DND-41 (cell line): ENCODE measurements at regions not wholly inside any gene's neighbourhood (a gene's known extent, or its start where the extent isn't known, plus 50 kb on each side); places are given as distances from the start of the nearest gene placed in this dataset.

Source experiments
- ATAC-seq: fragments of 200-7000 bp; cut with Tn5 transposase; 3 replicates; pipeline ENCODE4 v1.9.1; 2021; ENCODE audit warnings: low read depth; ENCODE audit not compliant: insufficient read depth
- DNase-seq: peaks from one replicate; pipeline ENCODE4 v3.0.0-alpha.2; 2020
- H2AFZ ChIP-seq: 2 replicates; pipeline ENCODE4 v1.6.0; 2012; ENCODE audit warnings: low read depth, low read length
- H3K27ac ChIP-seq: 2 replicates; pipeline ENCODE4 v1.5.1; 2012; ENCODE audit warnings: low read length, inconsistent platforms
- H3K27me3 ChIP-seq: fragments of 200-600 bp; sonication (generic); 2 replicates; pipeline ENCODE4 v1.6.0; 2012; ENCODE audit warnings: low read length, mild to moderate bottlenecking, inconsistent platforms; ENCODE audit not compliant: insufficient read depth, poor library complexity
- H3K36me3 ChIP-seq: 2 replicates; pipeline ENCODE4 v1.5.1; 2012; ENCODE audit warnings: low read length, inconsistent platforms; ENCODE audit not compliant: insufficient read depth
- H3K4me1 ChIP-seq: 2 replicates; pipeline ENCODE4 v1.5.1; 2012; ENCODE audit warnings: mild to moderate bottlenecking, low read length; ENCODE audit not compliant: insufficient read depth
- H3K4me2 ChIP-seq: 2 replicates; pipeline ENCODE4 v1.6.0; 2012; ENCODE audit warnings: mild to moderate bottlenecking, moderate library complexity, low read length, inconsistent platforms; ENCODE audit not compliant: insufficient read depth
- H3K4me3 ChIP-seq, 2 experiments: fragments of 200-600 bp in 1 of 2; shearing (Covaris generic) in 1 of 2; 2 replicates each; pipeline ENCODE4 v1.5.1; 2012 to 2016; ENCODE audit warnings: inconsistent platforms in 2 of 2, low read length in 2 of 2, mild to moderate bottlenecking in 2 of 2, low read depth in 1 of 2, moderate library complexity in 1 of 2
- H3K79me2 ChIP-seq: 2 replicates; pipeline ENCODE4 v1.6.0; 2012; ENCODE audit warnings: low read length, inconsistent platforms; ENCODE audit not compliant: insufficient read depth
- H3K9ac ChIP-seq: 2 replicates; pipeline ENCODE4 v1.6.0; 2012; ENCODE audit warnings: low read depth, mild to moderate bottlenecking, inconsistent platforms, low read length, moderate library complexity
- H3K9me3 ChIP-seq: 2 replicates; pipeline ENCODE4 v1.5.1; 2012; ENCODE audit warnings: low read length, moderate library complexity, mild to moderate bottlenecking, inconsistent platforms; ENCODE audit not compliant: insufficient read depth, severe bottlenecking
- H4K20me1 ChIP-seq: 2 replicates; pipeline ENCODE4 v1.6.0; 2012; ENCODE audit warnings: low read length; ENCODE audit not compliant: insufficient read depth
- EZH2 ChIP-seq: IDR thresholded peaks from 3 replicates; pipeline ENCODE4 v1.6.1; 2012; ENCODE audit warnings: borderline replicate concordance, low read depth, mild to moderate bottlenecking, moderate library complexity, low read length, inconsistent platforms; ENCODE audit not compliant: severe bottlenecking
- TF ChIP-seq, protein P1 (sequence below): IDR thresholded peaks from 2 replicates; pipeline ENCODE4 v1.5.1; 2012; ENCODE audit warnings: borderline replicate concordance, low read length, moderate library complexity, mild to moderate bottlenecking; ENCODE audit not compliant: poor library complexity, severe bottlenecking; ENCODE audit errors: extremely low read depth

DNA sequence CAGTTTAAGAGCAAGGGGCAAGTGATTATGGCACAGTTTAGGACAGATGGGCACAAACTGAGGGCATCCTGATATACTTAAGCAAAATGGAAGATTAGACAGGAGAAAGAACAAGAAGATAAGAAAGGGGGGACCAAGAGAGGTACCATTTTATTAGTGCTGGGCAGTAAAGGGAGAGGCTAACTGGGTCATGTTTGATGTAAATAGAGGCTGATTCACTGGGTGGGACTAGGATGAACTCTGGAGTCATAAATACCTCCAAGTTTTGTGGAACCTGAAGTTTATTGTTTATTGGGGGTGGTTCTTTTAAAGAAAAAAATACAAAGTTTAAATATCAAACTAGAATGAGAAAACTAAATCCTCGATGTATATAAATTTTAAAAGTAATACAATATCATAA lies 1067.2 kb upstream of the GYPC start:
- H3K27me3 ChIP-seq = no peaks in the 10 kb centered on the region
- no peak overlapping the region for H3K9ac ChIP-seq
- H3K27ac ChIP-seq = no peak overlapping the region
- no peaks in the 10 kb centered on the region for H3K4me1 ChIP-seq
- ATAC-seq = no peak
- no peak overlapping the region for H2AFZ ChIP-seq
- H4K20me1 ChIP-seq = no peaks in the 10 kb centered on the region
- DNase-seq = no peak
- H3K4me3 ChIP-seq = no peak overlapping the region
- TF ChIP-seq EZH2 = no peak
- TF ChIP-seq, protein P1, sequence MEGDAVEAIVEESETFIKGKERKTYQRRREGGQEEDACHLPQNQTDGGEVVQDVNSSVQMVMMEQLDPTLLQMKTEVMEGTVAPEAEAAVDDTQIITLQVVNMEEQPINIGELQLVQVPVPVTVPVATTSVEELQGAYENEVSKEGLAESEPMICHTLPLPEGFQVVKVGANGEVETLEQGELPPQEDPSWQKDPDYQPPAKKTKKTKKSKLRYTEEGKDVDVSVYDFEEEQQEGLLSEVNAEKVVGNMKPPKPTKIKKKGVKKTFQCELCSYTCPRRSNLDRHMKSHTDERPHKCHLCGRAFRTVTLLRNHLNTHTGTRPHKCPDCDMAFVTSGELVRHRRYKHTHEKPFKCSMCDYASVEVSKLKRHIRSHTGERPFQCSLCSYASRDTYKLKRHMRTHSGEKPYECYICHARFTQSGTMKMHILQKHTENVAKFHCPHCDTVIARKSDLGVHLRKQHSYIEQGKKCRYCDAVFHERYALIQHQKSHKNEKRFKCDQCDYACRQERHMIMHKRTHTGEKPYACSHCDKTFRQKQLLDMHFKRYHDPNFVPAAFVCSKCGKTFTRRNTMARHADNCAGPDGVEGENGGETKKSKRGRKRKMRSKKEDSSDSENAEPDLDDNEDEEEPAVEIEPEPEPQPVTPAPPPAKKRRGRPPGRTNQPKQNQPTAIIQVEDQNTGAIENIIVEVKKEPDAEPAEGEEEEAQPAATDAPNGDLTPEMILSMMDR = no peak
- H3K79me2 ChIP-seq = no peaks in the 10 kb centered on the region
- no peak overlapping the region for H3K4me2 ChIP-seq
- H3K36me3 ChIP-seq = no peaks in the 10 kb centered on the region
- H3K9me3 ChIP-seq = no peaks in the 10 kb centered on the region

DNA sequence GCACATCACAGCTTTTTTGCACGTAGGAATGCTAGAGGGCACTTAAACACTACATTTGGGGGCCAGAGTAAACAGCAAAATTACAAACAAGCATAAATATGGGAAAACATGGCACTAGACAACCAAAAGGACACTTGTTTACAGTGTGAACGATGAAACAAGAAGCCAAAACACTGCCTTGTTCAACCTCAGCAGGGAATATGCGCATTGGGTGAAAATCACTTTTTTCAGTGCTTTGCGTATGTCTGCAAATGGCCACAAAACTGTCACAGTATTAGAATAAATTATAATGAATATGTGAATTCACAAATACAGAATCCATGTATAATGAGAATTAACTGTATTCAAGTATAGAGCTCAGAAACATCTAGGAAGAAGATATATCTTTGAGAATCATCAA lies 1064.0 kb upstream of the GYPC start:
- no peak overlapping the region for H2AFZ ChIP-seq
- no peaks in the 10 kb centered on the region for H3K9me3 ChIP-seq
- no peaks in the 10 kb centered on the region for H3K27me3 ChIP-seq
- H4K20me1 ChIP-seq = no peaks in the 10 kb centered on the region
- no peak for DNase-seq
- TF ChIP-seq, protein P1 = no peak
- no peak for TF ChIP-seq EZH2
- H3K27ac ChIP-seq = no peak overlapping the region
- H3K36me3 ChIP-seq = no peaks in the 10 kb centered on the region
- H3K9ac ChIP-seq = no peak overlapping the region
- H3K79me2 ChIP-seq = no peaks in the 10 kb centered on the region
- no peak overlapping the region for H3K4me2 ChIP-seq
- no peak for ATAC-seq
- no peak overlapping the region for H3K4me3 ChIP-seq
- no peaks in the 10 kb centered on the region for H3K4me1 ChIP-seq

DNA sequence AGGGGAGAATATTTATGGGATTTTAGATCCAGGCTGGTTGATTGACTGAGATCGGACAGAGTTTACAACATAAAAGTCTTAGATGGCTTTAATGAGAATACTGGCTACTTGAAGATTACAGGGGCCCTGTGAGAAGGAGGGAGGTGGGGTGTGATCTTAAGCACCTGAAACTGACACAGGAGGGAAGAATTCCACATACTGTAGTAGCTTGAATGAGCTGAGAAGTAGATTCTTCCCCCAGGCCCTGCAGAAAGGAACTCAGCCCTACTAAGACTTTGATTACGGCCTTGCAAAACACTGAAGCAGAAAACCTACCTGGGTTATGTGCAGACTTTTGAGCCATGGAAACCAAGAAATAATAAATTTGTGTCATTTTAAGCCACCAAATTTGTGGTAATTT lies 1062.9 kb upstream of the GYPC start:
- Histone ChIP-seq H3K4me1 (no peaks in the 10 kb centered on the region), H3K9me3 (no peaks in the 10 kb centered on the region), H3K9ac (no peak overlapping the region), H3K79me2 (no peaks in the 10 kb centered on the region), H3K27ac (no peak overlapping the region), H3K36me3 (no peaks in the 10 kb centered on the region), H4K20me1 (no peaks in the 10 kb centered on the region), H2AFZ (no peak overlapping the region), H3K27me3 (no peaks in the 10 kb centered on the region), H3K4me2 (no peak overlapping the region), H3K4me3 (no peak overlapping the region)
- DNase-seq (no peak), ATAC-seq (no peak)
- TF ChIP-seq EZH2 = no peak
- TF ChIP-seq, protein P1 = no peak

GRCh38 chr2:125596612-125597011 lies 1059.3 kb upstream of the GYPC start:
- no peak overlapping the region for H2AFZ ChIP-seq
- no peaks in the 10 kb centered on the region for H3K27me3 ChIP-seq
- ATAC-seq (no peak), DNase-seq (no peak)
- TF ChIP-seq EZH2 = no peak
- TF ChIP-seq, protein P1 = no peak
- no peak overlapping the region for H3K4me2 ChIP-seq
- no peaks in the 10 kb centered on the region for H3K4me1 ChIP-seq
- no peak overlapping the region for H3K9ac ChIP-seq
- H3K79me2 ChIP-seq = no peaks in the 10 kb centered on the region
- H3K9me3 ChIP-seq = no peaks in the 10 kb centered on the region
- H3K27ac ChIP-seq = no peak overlapping the region
- no peaks in the 10 kb centered on the region for H3K36me3 ChIP-seq
- H3K4me3 ChIP-seq = no peak overlapping the region
- H4K20me1 ChIP-seq = no peaks in the 10 kb centered on the region
